ENCODE measurements at regions not wholly inside any gene's neighbourhood (a gene's known extent, or its start where the extent isn't known, plus 50 kb on each side); places are given as distances from the start of the nearest gene placed in this dataset.

DNA sequence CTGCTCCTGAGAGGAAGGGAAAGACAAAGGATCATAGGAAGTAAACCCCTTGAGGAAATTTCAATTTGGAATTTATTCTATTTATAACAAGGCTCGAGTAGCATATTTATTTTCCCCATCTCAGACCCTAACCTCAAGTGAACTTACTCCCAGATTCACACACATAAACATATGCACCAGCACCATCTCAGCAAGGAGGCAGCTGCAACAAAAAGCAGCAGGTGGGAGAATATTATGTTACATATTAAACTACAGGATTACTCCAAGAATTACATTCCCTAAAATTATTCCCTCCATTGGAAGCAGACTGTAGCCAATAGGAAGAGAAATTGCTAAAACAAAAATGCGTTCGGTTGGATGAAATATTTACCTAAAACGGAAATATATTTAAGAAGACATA, 108.4 kb upstream of the PRSS3 start:
- no peak for TF ChIP-seq ARNTL (CRISPR knock-in tag; IDR thresholded peaks at IDR 0.05; ENCODE audit: borderline replicate concordance, low read depth)
- no peak for TF ChIP-seq CSDC2 (CRISPR knock-in tag; IDR thresholded peaks at IDR 0.05)
- TF ChIP-seq, protein P1, sequence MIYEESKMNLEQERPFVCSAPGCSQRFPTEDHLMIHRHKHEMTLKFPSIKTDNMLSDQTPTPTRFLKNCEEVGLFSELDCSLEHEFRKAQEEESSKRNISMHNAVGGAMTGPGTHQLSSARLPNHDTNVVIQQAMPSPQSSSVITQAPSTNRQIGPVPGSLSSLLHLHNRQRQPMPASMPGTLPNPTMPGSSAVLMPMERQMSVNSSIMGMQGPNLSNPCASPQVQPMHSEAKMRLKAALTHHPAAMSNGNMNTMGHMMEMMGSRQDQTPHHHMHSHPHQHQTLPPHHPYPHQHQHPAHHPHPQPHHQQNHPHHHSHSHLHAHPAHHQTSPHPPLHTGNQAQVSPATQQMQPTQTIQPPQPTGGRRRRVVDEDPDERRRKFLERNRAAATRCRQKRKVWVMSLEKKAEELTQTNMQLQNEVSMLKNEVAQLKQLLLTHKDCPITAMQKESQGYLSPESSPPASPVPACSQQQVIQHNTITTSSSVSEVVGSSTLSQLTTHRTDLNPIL (CRISPR knock-in tag; IDR thresholded peaks at IDR 0.05; ENCODE audit: low read depth): no peak
- no peak for TF ChIP-seq ZNF8 (CRISPR knock-in tag; IDR thresholded peaks at IDR 0.05)
- TF ChIP-seq, protein P2, sequence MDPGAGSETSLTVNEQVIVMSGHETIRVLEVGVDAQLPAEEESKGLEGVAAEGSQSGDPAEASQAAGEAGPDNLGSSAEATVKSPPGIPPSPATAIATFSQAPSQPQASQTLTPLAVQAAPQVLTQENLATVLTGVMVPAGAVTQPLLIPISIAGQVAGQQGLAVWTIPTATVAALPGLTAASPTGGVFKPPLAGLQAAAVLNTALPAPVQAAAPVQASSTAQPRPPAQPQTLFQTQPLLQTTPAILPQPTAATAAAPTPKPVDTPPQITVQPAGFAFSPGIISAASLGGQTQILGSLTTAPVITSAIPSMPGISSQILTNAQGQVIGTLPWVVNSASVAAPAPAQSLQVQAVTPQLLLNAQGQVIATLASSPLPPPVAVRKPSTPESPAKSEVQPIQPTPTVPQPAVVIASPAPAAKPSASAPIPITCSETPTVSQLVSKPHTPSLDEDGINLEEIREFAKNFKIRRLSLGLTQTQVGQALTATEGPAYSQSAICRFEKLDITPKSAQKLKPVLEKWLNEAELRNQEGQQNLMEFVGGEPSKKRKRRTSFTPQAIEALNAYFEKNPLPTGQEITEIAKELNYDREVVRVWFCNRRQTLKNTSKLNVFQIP (CRISPR knock-in tag; IDR thresholded peaks at IDR 0.05; ENCODE audit: borderline replicate concordance, low read depth): no peak
- no peak for TF ChIP-seq RARB (CRISPR knock-in tag; IDR thresholded peaks at IDR 0.05)
- TF ChIP-seq, protein P3, sequence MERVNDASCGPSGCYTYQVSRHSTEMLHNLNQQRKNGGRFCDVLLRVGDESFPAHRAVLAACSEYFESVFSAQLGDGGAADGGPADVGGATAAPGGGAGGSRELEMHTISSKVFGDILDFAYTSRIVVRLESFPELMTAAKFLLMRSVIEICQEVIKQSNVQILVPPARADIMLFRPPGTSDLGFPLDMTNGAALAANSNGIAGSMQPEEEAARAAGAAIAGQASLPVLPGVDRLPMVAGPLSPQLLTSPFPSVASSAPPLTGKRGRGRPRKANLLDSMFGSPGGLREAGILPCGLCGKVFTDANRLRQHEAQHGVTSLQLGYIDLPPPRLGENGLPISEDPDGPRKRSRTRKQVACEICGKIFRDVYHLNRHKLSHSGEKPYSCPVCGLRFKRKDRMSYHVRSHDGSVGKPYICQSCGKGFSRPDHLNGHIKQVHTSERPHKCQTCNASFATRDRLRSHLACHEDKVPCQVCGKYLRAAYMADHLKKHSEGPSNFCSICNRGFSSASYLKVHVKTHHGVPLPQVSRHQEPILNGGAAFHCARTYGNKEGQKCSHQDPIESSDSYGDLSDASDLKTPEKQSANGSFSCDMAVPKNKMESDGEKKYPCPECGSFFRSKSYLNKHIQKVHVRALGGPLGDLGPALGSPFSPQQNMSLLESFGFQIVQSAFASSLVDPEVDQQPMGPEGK (CRISPR knock-in tag; IDR thresholded peaks at IDR 0.05; ENCODE audit: borderline replicate concordance): no peak
- TF ChIP-seq ZFP30 (CRISPR knock-in tag; IDR thresholded peaks at IDR 0.05): no peak

All from SK-N-SH treated with all-trans-retinoic acid at 6 μM for 48 hours (cell line).